GM12875 (cell line): ENCODE measurements at regions not wholly inside any gene's neighbourhood (a gene's known extent, or its start where the extent isn't known, plus 50 kb on each side); places are given as distances from the start of the nearest gene placed in this dataset.

ENCODE experiments used
- H3K4me3 ChIP-seq: one replicate; pipeline ENCODE4 v1.5.1; 2011; ENCODE audit warnings: low read depth, low read length, control low read depth
- TF ChIP-seq, protein P1 (sequence below): IDR thresholded peaks from 2 replicates; pipeline ENCODE4 v1.5.1; 2011; ENCODE audit warnings: low read depth, mild to moderate bottlenecking, control low read depth, inconsistent platforms, low read length, moderate library complexity, borderline replicate concordance; ENCODE audit not compliant: insufficient read depth

GRCh38 chr11:109017489-109017888 lies 352.6 kb downstream of the DDX10 start:
- TF ChIP-seq, protein P1, sequence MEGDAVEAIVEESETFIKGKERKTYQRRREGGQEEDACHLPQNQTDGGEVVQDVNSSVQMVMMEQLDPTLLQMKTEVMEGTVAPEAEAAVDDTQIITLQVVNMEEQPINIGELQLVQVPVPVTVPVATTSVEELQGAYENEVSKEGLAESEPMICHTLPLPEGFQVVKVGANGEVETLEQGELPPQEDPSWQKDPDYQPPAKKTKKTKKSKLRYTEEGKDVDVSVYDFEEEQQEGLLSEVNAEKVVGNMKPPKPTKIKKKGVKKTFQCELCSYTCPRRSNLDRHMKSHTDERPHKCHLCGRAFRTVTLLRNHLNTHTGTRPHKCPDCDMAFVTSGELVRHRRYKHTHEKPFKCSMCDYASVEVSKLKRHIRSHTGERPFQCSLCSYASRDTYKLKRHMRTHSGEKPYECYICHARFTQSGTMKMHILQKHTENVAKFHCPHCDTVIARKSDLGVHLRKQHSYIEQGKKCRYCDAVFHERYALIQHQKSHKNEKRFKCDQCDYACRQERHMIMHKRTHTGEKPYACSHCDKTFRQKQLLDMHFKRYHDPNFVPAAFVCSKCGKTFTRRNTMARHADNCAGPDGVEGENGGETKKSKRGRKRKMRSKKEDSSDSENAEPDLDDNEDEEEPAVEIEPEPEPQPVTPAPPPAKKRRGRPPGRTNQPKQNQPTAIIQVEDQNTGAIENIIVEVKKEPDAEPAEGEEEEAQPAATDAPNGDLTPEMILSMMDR, result no peak
- no peak overlapping the region for H3K4me3 ChIP-seq

DNA sequence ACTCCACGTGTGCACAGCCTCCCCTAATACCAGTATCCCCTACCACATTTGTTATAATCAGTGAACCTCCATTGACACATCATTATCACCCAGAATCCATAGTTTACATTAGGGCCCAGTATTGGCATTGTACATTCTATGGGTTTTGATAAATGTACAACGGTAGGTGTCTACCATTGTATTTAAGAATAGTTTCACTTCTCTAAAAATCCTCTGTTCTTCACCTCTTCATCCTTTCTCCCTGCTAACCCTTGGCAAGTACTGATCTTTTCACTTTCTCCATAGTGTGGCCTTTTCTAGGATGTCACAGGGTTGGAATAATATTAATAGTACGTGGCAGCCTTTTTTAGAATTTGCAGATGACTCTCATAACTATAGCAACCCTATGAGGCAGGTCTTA lies 353.8 kb downstream of the DDX10 start:
- H3K4me3 ChIP-seq, result no peak overlapping the region
- TF ChIP-seq, protein P1, result no peak

GRCh38 chr11:109019342-109019936 lies 354.6 kb downstream of the DDX10 start:
- TF ChIP-seq, protein P1, result no peak

DNA sequence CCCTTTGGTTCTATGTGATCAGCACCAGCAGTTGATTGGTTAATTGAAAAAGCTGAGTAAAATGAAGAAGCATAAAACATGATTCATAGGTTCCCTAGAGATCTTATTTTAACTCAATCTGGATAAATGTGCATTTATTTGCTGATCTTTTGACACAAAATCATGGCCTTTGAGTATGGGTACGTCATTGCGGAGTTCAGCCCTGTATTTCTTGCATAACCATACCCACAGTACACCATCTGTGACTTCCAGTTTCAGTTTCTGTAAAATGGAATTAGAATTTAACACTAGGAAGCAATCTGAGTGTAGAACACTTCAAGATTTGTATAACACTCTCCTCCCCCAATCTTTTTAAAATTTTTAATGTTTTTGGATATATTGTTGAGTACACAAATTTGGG lies 358.2 kb downstream of the DDX10 start:
- TF ChIP-seq, protein P1, result no peak
- H3K4me3 ChIP-seq, result no peak overlapping the region

More at GRCh38 chr11:109019342-109019936, 354.6 kb downstream of the DDX10 start:
- no peak overlapping the region for H3K4me3 ChIP-seq

GRCh38 chr11:109026891-109027489 lies 362.1 kb downstream of the DDX10 start:
- TF ChIP-seq, protein P1, result no peak
- H3K4me3 ChIP-seq, result no peak overlapping the region

- TF ChIP-seq, protein P1, result no peak
- no peak overlapping the region for H3K4me3 ChIP-seq
Observed at GRCh38 chr11:109027851-109028250, 363.0 kb downstream of the DDX10 start.

- H3K4me3 ChIP-seq, result no peak overlapping the region
- TF ChIP-seq, protein P1, result no peak
Observed at GRCh38 chr11:109029927-109030326, 365.1 kb downstream of the DDX10 start.
